Stimulated activated CD8-positive, alpha-beta memory T cell treated with anti-CD3 and anti-CD28 coated beads, Interleukin-15, amount 100 ng/mL, for 1 hour (primary cell): ENCODE measurements at regions not wholly inside any gene's neighbourhood (a gene's known extent, or its start where the extent isn't known, plus 50 kb on each side); places are given as distances from the start of the nearest gene placed in this dataset.
"Not testable (repeated sequence)": the region's sequence is repeated elsewhere in the genome, so short reads cannot be mapped to it uniquely, and the experiment has no call there.

Experiments
- DNase-seq: peaks from one replicate; pipeline ENCODE4 v3.0.0-alpha.2; 2020; ENCODE audit warnings: low read depth

GRCh38 chr11:116698080-116698479 lies 74.7 kb downstream of the BUD13 start:
- no peak for DNase-seq

- no peak for DNase-seq
Observed at GRCh38 chr11:116697639-116698038, 75.1 kb downstream of the BUD13 start.

GRCh38 chr11:116697011-116697410 lies 75.8 kb downstream of the BUD13 start:
- no peak for DNase-seq

GRCh38 chr11:116696381-116696941 lies 76.3 kb downstream of the BUD13 start:
- DNase-seq = no peak

GRCh38 chr11:116695657-116696254 lies 77.0 kb downstream of the BUD13 start:
- DNase-seq = no peak

GRCh38 chr11:116694815-116695590 lies 77.8 kb downstream of the BUD13 start:
- DNase-seq = no peak

- no peak for DNase-seq
Observed at GRCh38 chr11:116694349-116694725, 78.5 kb downstream of the BUD13 start.

- DNase-seq = no peak
Observed at GRCh38 chr11:116693593-116694348, 79.0 kb downstream of the BUD13 start.

GRCh38 chr11:116693102-116693570 lies 79.7 kb downstream of the BUD13 start:
- no peak for DNase-seq

- DNase-seq = no peak
Observed at GRCh38 chr11:116692318-116693101, 80.3 kb downstream of the BUD13 start.

- peak; percentile 26 for DNase-seq
Observed at GRCh38 chr11:116691771-116692177, 81.0 kb downstream of the BUD13 start.

- no peak for DNase-seq
Observed at GRCh38 chr11:116690611-116691010, 82.2 kb downstream of the BUD13 start.

GRCh38 chr11:116689413-116690127 lies 83.2 kb downstream of the BUD13 start:
- DNase-seq = no peak

- DNase-seq = no peak
Observed at GRCh38 chr11:116688202-116688540, 84.6 kb downstream of the BUD13 start.

GRCh38 chr11:116687458-116688201 lies 85.2 kb downstream of the BUD13 start:
- DNase-seq = no peak

- no peak for DNase-seq
Observed at GRCh38 chr11:116686866-116687265, 85.9 kb downstream of the BUD13 start.

- DNase-seq = no peak
Observed at GRCh38 chr11:116683982-116684381, 88.8 kb downstream of the BUD13 start.

- DNase-seq = no peak
Observed at GRCh38 chr11:116680349-116681125, 92.2 kb downstream of the BUD13 start.

GRCh38 chr11:116678887-116679286 lies 93.9 kb downstream of the BUD13 start:
- no peak for DNase-seq

GRCh38 chr11:116667318-116667717 lies 105.5 kb downstream of the BUD13 start:
- not testable (repeated sequence) for DNase-seq
